PC-3 (cell line): ENCODE measurements at regions not wholly inside any gene's neighbourhood (a gene's known extent, or its start where the extent isn't known, plus 50 kb on each side); places are given as distances from the start of the nearest gene placed in this dataset.

Source experiments
- ATAC-seq: fragments of 200-7000 bp; cut with Tn5 transposase; 2 replicates; pipeline ENCODE4 v1.9.1; 2020; ENCODE audit warnings: mild to moderate bottlenecking, moderate library complexity
- BruUV-seq: library from RNA; stranded (reverse); fragments of 400-500 nt; replicated peaks from 2 replicates; lab custom pipeline; 2021; lab: Mats Ljungman, UMichigan
- CTCF ChIA-PET: fragments of 300-600 bp; sonication (Branson Sonifier 250); formaldehyde crosslinking; loops from one replicate; lab custom pipeline; 2022; ENCODE audit warnings: antibody characterized with exemption; lab: Charles Lee
- POLR2A ChIA-PET: fragments of 300-600 bp; sonication (Branson Sonifier 250); formaldehyde crosslinking; loops from one replicate; lab custom pipeline; 2022; ENCODE audit warnings: antibody characterized with exemption; ENCODE audit not compliant: unreplicated experiment; lab: Charles Lee
- DNase-seq: peaks from one replicate; pipeline ENCODE4 v3.0.0-alpha.2; 2015
- H2AFZ ChIP-seq: fragments of 300-600 bp; sonication (generic); 2 replicates; pipeline ENCODE4 v1.6.0; 2016; ENCODE audit warnings: antibody characterized with exemption, low read length
- H3F3A ChIP-seq: fragments of 300-600 bp; sonication (generic); one replicate; pipeline ENCODE4 v1.6.0; 2017; ENCODE audit warnings: antibody characterized with exemption, low read length, control low read depth, mild to moderate bottlenecking; ENCODE audit not compliant: unreplicated experiment
- H3K27ac ChIP-seq: fragments of 300-600 bp; sonication (generic); 2 replicates; pipeline ENCODE4 v1.5.1; 2016; ENCODE audit warnings: mild to moderate bottlenecking, low read length
- H3K27me3 ChIP-seq: fragments of 300-600 bp; sonication (generic); 2 replicates; pipeline ENCODE4 v1.6.1; 2016; ENCODE audit warnings: low read length, mixed read lengths
- H3K36me3 ChIP-seq: fragments of 300-600 bp; sonication (generic); 2 replicates; pipeline ENCODE4 v1.6.1; 2016; ENCODE audit warnings: low read depth, mixed run types, low read length, mixed read lengths
- H3K4me1 ChIP-seq: fragments of 300-600 bp; sonication (generic); 2 replicates; pipeline ENCODE4 v1.5.1; 2016; ENCODE audit warnings: low read length; ENCODE audit not compliant: insufficient read depth
- H3K4me2 ChIP-seq: fragments of 300-600 bp; sonication (generic); 2 replicates; pipeline ENCODE4 v1.6.0; 2016; ENCODE audit warnings: low read length
- H3K4me3 ChIP-seq: fragments of 300-600 bp; sonication (generic); 2 replicates; pipeline ENCODE4 v1.5.1; 2016; ENCODE audit warnings: mild to moderate bottlenecking, low read length, mixed read lengths
- H3K79me2 ChIP-seq: fragments of 300-600 bp; sonication (generic); 2 replicates; pipeline ENCODE4 v1.6.1; 2017; ENCODE audit warnings: low read length, mixed read lengths
- H3K9ac ChIP-seq: fragments of 300-600 bp; sonication (generic); 2 replicates; pipeline ENCODE4 v1.6.0; 2016; ENCODE audit warnings: mild to moderate bottlenecking, low read length
- H3K9me2 ChIP-seq: fragments of 300-600 bp; sonication (generic); replicated peaks from 2 replicates; pipeline ENCODE4 v1.6.1; 2016; ENCODE audit warnings: mixed run types, low read length, mixed read lengths
- H3K9me3 ChIP-seq: fragments of 300-600 bp; sonication (generic); 2 replicates; pipeline ENCODE4 v1.6.1; 2016; ENCODE audit warnings: low read length, mixed read lengths
- H4K20me1 ChIP-seq: fragments of 300-600 bp; sonication (generic); 2 replicates; pipeline ENCODE4 v1.6.1; 2016; ENCODE audit warnings: low read length, mixed read lengths
- CTCF ChIP-seq: fragments of 300-600 bp; sonication (generic); conservative IDR thresholded peaks from 2 replicates; pipeline ENCODE4 v1.5.1; 2017; ENCODE audit warnings: antibody characterized with exemption, low read depth, mild to moderate bottlenecking, low read length
- EZH2 ChIP-seq: fragments of 300-600 bp; sonication (generic); IDR thresholded peaks from one replicate; pipeline ENCODE4 v1.6.1; 2017; ENCODE audit warnings: antibody characterized with exemption, mild to moderate bottlenecking, low read length; ENCODE audit not compliant: unreplicated experiment
- EZH2phosphoT487 ChIP-seq: fragments of 300-600 bp; sonication (generic); IDR thresholded peaks from 2 replicates; pipeline ENCODE4 v1.6.1; 2018; ENCODE audit warnings: mild to moderate bottlenecking, antibody characterized with exemption, low read length, borderline replicate concordance
- intact Hi-C: fragments of 100-400 bp; cut with micrococcal nuclease; formaldehyde crosslinking; loops from 2 replicates; pipeline ENCODE4 v1.9.0; 2023

DNA sequence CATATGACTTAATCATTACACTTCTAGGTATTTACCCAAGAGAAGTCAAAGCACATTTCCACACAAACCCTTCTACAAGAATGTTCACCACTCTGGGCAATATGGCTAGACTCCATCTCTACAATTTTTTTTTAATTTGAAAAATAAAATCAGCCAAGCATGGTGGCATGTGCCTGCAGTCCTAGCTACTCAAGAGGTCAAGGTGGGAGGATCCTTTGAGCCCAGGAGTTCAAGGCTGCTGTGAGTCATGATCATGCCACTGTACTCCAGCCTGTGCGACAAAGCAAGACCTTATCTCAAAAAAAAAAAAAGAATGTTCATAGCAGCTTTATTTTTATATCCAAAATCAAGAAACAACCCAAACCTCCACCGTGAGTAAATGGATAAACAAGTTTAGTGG lies 70.3 kb upstream of the MBNL3 start:
- ATAC-seq: no peak
- Histone ChIP-seq H3K27ac (no peak overlapping the region), H3K4me1 (no peaks in the 10 kb centered on the region), H3K9me3 (no peaks in the 10 kb centered on the region), H3K4me3 (no peak overlapping the region), H3K27me3 (no peaks in the 10 kb centered on the region), H3K79me2 (no peaks in the 10 kb centered on the region), H3K4me2 (no peak overlapping the region), H2AFZ (no peak overlapping the region), H3K9me2 (no peaks in the 10 kb centered on the region), H3K36me3 (no peaks in the 10 kb centered on the region), H3F3A (no peaks in the 10 kb centered on the region), H4K20me1 (no peaks in the 10 kb centered on the region), H3K9ac (no peak overlapping the region)
- DNase-seq: no peak
- CTCF ChIA-PET: no interaction called here
- TF ChIP-seq CTCF (no peak), EZH2 (no peak)
- intact Hi-C loops: no loop called here
- BruUV-seq: no TSS peak
- POLR2A ChIA-PET: no interaction called here

GRCh38 chrX:132539611-132540010 lies 50.8 kb upstream of the MBNL3 start:
- ATAC-seq (no peak), DNase-seq (no peak)
- no peaks in the 10 kb centered on the region for H3K9me2 ChIP-seq
- no peak overlapping the region for H3K4me2 ChIP-seq
- no peak overlapping the region for H3K9ac ChIP-seq
- H3K27ac ChIP-seq: no peak overlapping the region
- H3K4me3 ChIP-seq: no peak overlapping the region
- TF ChIP-seq CTCF (no peak), EZH2phosphoT487 (no peak), EZH2 (no peak)
- H3K4me1 ChIP-seq: no peaks in the 10 kb centered on the region
- H3F3A ChIP-seq: no peaks in the 10 kb centered on the region
- CTCF ChIA-PET: no interaction called here
- no peak overlapping the region for H2AFZ ChIP-seq
- H3K27me3 ChIP-seq: no peaks in the 10 kb centered on the region
- intact Hi-C loops: no loop called here
- BruUV-seq: no TSS peak
- no peaks in the 10 kb centered on the region for H3K9me3 ChIP-seq
- H4K20me1 ChIP-seq: no peaks in the 10 kb centered on the region
- H3K36me3 ChIP-seq: no peaks in the 10 kb centered on the region
- POLR2A ChIA-PET: interaction anchor here (0.7 kb wide), 1 partner anchor 899 kb away, joined by 4 read pairs; no protein-coding TSS in a partner anchor
- H3K79me2 ChIP-seq: no peaks in the 10 kb centered on the region
